ENCODE measurements at regions not wholly inside any gene's neighbourhood (a gene's known extent, or its start where the extent isn't known, plus 50 kb on each side); places are given as distances from the start of the nearest gene placed in this dataset.

DNA sequence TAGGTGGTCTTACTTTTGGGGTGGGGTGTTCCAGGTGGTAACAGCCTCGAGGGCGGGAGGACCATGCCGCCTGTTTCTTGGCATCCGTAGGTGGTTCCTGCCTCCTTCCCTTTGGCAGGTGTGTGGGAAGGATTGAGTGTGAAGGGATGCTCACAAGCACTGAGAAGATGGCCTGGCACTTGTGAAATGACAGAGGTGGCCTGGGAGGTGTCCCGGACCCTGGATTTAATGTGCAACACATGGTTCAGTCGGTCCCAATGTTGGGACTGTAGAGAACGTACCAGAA is 165.8 kb upstream of the FOXF1 start:
- H3K27me3 ChIP-seq, result no peaks in the 10 kb centered on the region
- 64 to 74% methylated on average over 7 of the region's 7 CpGs for WGBS, 2 donors
- no peak for DNase-seq

DNA sequence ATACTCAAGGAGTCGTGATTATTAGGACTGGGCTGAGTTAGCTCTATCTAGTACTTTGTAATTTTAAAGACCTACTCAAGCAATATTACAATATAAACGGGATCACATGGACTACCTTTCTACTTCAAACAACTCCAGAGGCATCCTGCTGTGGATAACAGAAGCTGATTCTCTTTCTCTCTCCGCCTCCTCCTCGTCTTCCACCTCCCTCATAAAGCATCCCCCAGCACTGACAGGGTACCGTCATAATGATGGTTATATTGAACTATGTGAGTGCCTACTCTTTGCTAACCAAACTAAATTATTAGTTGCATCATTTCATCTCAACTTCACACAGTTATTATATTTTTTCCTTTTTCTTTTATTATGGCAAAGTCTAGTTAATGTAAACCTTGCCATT is 165.4 kb upstream of the FOXF1 start:
- Histone ChIP-seq H3K27me3 (no peaks in the 10 kb centered on the region), H3K9me3 (no peaks in the 10 kb centered on the region), H3K4me1 (peaks cover 0 to 13% of the 10 kb centered on the region in 2 donors), H3K4me3 (replicated peaks in 1 of 3) (no peak overlapping the region), H3K27ac (no peak overlapping the region), H3K36me3 (no peaks in the 10 kb centered on the region)
- no peak for TF ChIP-seq POLR2A (IDR thresholded peaks at IDR 0.05)
- TF ChIP-seq, protein P1, sequence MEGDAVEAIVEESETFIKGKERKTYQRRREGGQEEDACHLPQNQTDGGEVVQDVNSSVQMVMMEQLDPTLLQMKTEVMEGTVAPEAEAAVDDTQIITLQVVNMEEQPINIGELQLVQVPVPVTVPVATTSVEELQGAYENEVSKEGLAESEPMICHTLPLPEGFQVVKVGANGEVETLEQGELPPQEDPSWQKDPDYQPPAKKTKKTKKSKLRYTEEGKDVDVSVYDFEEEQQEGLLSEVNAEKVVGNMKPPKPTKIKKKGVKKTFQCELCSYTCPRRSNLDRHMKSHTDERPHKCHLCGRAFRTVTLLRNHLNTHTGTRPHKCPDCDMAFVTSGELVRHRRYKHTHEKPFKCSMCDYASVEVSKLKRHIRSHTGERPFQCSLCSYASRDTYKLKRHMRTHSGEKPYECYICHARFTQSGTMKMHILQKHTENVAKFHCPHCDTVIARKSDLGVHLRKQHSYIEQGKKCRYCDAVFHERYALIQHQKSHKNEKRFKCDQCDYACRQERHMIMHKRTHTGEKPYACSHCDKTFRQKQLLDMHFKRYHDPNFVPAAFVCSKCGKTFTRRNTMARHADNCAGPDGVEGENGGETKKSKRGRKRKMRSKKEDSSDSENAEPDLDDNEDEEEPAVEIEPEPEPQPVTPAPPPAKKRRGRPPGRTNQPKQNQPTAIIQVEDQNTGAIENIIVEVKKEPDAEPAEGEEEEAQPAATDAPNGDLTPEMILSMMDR (IDR thresholded peaks at IDR 0.05), result no peak
- intact Hi-C loops (cut with DNase I), result no loop called here
- no peak for DNase-seq
- WGBS, 2 donors, result 37 to 49% methylated on average over 5 of the region's 5 CpGs

More for the DNA sequence above, 165.8 kb upstream of the FOXF1 start:
- Histone ChIP-seq H3K4me3 (replicated peaks in 1 of 3) (no peak overlapping the region), H3K27ac (peak overlapping the region in 1 of 3 donors; percentile 45), H3K4me1 (peaks cover 0 to 13% of the 10 kb centered on the region in 2 donors), H3K36me3 (no peaks in the 10 kb centered on the region), H3K9me3 (no peaks in the 10 kb centered on the region)
- no peak for TF ChIP-seq POLR2A (IDR thresholded peaks at IDR 0.05)
- TF ChIP-seq, protein P1 (IDR thresholded peaks at IDR 0.05), result no peak
- intact Hi-C loops (cut with DNase I), result no loop called here

DNA sequence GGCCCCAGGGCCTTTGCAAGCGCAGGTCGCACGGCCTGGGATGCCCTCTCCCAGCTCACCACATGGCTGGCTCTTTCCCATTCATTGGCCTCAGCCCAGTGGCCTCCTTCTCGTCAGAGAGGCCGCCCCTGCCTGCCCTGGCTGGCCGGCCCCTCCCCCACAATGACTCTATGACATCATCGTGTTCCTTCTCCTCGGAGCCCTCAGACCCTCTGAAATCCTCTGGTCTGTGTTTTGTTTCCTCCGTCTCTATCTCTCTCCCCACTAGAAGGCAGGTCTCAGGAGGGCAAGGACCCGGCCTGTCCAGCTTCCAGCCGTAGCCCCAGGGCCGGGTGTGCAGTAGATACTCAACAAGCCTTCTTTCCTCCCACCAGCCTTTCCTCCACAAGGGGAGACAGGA is 164.8 kb upstream of the FOXF1 start:
- DNase-seq, result no peak
- intact Hi-C loops (cut with DNase I), result no loop called here
- no peaks in the 10 kb centered on the region for H3K9me3 ChIP-seq
- no peaks in the 10 kb centered on the region for H3K36me3 ChIP-seq
- WGBS, 2 donors, result 51 to 60% methylated on average over 10 to 11 of the region's 12 CpGs
- H3K27me3 ChIP-seq, result no peaks in the 10 kb centered on the region
- H3K27ac ChIP-seq, result no peak overlapping the region
- H3K4me1 ChIP-seq, result peaks cover 0 to 13% of the 10 kb centered on the region in 2 donors
- TF ChIP-seq POLR2A (IDR thresholded peaks at IDR 0.05), result no peak
- TF ChIP-seq, protein P1 (IDR thresholded peaks at IDR 0.05), result no peak
- H3K4me3 ChIP-seq (replicated peaks in 1 of 3), result no peak overlapping the region

DNA sequence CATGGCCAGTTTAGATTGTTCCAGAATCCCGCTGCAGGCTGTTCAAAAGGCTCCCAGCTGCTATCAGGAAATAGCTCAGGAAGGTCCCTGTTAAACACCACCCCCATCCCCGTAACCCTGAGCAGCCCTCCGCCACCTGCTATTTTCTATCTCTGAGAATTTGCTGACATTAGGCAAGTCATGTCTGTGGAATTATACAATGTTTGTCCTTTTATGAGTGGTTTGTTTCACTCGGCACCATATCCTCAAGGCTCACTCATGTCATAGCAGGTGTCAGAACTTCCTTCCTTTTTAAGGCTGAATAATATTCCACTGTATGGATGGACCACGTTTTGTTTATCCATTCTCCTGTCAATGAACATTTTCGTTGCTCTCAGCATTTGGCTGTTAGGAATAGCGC is 164.3 kb upstream of the FOXF1 start:
- 82 to 85% methylated on average over 7 of the region's 7 CpGs for WGBS, 2 donors
- intact Hi-C loops (cut with DNase I), result no loop called here
- no peaks in the 10 kb centered on the region for H3K27me3 ChIP-seq
- no peaks in the 10 kb centered on the region for H3K9me3 ChIP-seq
- H3K4me1 ChIP-seq, result peaks cover 0 to 13% of the 10 kb centered on the region in 2 donors
- no peak overlapping the region for H3K4me3 ChIP-seq (replicated peaks in 1 of 3)
- no peak for TF ChIP-seq POLR2A (IDR thresholded peaks at IDR 0.05)
- TF ChIP-seq, protein P1 (IDR thresholded peaks at IDR 0.05), result no peak
- DNase-seq, result no peak
- H3K27ac ChIP-seq, result no peak overlapping the region
- no peaks in the 10 kb centered on the region for H3K36me3 ChIP-seq

DNA sequence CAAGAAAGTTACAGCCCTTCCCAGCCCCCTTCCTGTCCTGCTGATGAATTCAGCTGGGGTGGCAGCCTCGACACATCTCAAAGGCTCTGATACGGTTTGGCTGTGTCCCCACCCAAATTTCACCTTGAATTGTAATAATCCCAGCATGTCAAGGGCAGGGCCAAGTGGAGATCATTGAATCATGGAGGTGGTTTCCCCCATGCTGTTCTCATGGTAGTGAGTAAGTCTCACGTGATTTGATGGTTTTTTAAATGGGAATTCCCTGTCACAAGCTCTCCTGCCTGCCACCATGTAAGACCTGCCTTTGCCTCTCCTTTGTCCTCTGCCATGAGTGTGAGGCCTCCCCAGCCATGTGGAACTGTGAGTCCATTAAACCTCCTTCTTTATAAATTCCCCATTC is 163.2 kb upstream of the FOXF1 start:
- TF ChIP-seq POLR2A (IDR thresholded peaks at IDR 0.05), result no peak
- TF ChIP-seq, protein P1 (IDR thresholded peaks at IDR 0.05), result no peak
- no peak overlapping the region for H3K27ac ChIP-seq
- H3K27me3 ChIP-seq, result no peaks in the 10 kb centered on the region
- WGBS, 2 donors, result 72 to 76% methylated on average over 3 of the region's 3 CpGs
- H3K9me3 ChIP-seq, result no peaks in the 10 kb centered on the region
- no peak for DNase-seq
- H3K4me1 ChIP-seq, result peaks cover 0 to 13% of the 10 kb centered on the region in 2 donors
- no peak overlapping the region for H3K4me3 ChIP-seq (replicated peaks in 1 of 3)
- intact Hi-C loops (cut with DNase I), result no loop called here
- no peaks in the 10 kb centered on the region for H3K36me3 ChIP-seq
